ENCODE measurements at regions not wholly inside any gene's neighbourhood (a gene's known extent, or its start where the extent isn't known, plus 50 kb on each side); places are given as distances from the start of the nearest gene placed in this dataset.
"Not testable (repeated sequence)": the region's sequence is repeated elsewhere in the genome, so short reads cannot be mapped to it uniquely, and the experiment has no call there.

DNA sequence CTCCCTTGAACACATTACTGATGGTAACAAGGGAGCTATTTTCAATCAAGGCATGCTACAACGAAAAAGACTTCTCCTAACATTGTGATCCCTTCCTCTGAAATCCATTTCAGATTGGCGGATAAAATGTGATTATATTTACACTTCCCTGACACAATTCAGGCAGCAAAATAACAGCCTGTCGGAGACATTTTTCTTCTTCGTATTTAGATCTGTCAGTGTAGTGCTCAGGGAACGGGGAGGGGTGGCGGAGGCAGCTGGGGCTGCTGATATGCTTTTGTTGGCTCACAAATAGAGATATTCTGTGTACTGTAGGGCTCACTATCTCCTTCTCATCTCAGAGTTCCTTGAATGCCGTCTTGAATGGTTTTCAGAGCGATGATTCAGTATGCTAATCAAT is 1261.7 kb upstream of the AUTS2 start:
- DNase-seq = no peak

DNA sequence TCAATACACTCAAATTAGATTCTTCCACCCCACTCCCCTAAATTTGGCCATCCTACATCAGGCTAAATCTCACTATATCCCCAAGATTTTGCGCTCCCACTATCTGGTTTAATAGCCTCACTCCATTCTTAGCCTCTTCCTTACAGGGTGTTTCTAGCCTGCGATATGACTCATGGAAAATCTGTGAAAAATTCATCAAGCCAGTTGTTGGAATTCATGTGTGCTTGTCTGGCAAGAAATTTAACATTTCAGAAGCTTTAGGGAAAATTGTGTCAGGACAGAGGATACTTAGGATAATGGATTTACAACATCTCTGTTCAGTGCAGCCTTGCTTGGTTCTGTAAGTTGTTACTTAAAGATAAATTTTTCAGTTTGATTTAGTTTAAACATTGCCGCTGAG is 1249.9 kb upstream of the AUTS2 start:
- DNase-seq = no peak

- DNase-seq = no peak
Measured at GRCh38 chr7:68362745-68363518, 1235.3 kb upstream of the AUTS2 start.

GRCh38 chr7:68364886-68365625 is 1233.2 kb upstream of the AUTS2 start:
- DNase-seq = no peak

GRCh38 chr7:68371985-68372384 is 1226.3 kb upstream of the AUTS2 start:
- DNase-seq = no peak

GRCh38 chr7:68376131-68376661 is 1222.1 kb upstream of the AUTS2 start:
- no peak for DNase-seq

DNA sequence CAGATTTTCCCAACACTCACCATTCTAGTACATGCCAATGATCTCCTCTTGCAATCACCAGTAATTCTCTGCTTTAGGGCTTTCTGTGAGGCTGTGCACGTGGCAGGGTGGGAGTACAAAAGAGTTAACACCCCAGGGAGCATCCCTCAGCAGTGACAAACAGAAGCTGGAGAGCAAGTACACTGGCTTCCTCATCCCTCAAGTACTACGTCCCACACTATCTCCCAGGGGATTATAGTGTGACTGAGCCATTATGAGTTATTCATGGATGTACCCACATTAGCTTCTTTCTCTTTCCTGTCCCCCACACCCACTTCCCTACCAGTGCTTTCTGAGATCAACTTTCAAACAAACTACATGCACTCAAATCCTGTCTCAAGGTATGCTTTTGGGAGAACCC is 1216.5 kb upstream of the AUTS2 start:
- DNase-seq = no peak

GRCh38 chr7:68384581-68384980 is 1213.7 kb upstream of the AUTS2 start:
- no peak for DNase-seq

DNA sequence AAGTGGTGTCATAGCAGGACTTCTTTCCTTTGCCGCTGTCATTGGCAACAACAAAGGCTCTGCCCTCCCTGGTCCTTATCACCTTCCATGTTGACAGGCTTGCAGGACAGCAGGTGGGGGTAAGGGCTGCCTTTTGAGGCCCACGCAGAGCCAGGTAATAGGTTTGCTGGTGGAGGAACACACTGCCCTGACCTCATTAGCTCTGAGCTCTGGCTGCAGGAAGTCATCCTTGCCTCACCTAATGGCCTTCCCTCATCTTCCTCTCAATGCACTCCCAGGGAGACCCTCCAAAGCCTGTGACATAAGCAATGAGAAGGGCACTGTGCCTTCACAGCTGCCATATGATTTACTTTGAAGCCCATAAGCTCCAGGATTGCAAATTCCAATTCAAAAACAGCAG is 1205.2 kb upstream of the AUTS2 start:
- no peak for DNase-seq

DNA sequence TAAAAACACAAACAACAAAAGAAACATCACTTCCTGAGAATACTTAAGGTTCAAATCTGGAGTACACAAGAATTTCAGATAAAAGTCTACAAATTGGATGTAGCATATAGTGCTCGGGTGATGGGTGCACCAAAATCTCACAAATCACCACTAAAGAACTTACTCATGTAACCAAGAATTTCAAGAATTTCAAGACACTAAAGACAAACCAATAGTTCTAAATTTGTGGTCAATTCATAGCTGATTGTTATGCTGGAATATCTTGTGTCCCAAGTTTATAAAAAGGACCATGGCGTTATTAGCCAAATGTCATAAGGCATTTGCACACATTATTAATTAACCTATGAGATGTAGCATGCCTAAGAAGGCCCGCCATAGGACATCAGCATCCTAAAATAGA is 1204.1 kb upstream of the AUTS2 start:
- DNase-seq = no peak

DNA sequence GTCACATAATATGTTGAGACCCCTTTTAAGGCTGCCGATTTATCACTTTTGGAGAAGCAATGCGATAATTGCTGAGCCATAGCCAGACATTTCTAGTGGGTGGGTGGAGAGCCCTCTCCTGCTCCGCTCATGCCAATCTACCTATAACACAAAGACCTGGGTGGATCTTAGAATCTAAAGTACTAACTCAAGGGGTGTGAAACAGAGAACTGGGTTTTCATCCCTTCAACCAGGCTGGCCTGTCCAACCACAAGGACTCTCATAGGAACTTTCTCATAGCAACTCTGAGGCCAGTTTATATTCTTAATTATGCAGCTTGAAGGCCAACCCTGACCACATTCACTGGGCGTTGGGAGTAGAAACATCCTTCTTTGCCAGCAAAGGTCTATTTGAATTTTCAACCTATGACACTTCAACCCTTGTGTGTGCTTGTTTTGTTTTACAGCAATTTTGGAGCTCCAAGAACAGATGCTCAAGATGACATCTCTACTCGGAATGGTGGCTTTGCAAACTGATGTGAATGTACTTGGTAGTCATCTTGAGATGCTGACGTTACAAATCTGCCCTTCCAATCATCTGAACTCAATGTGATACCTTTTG is 1198.2 kb upstream of the AUTS2 start:
- DNase-seq = no peak

- DNase-seq = no peak
Measured at GRCh38 chr7:68400783-68401182, 1197.5 kb upstream of the AUTS2 start.

DNA sequence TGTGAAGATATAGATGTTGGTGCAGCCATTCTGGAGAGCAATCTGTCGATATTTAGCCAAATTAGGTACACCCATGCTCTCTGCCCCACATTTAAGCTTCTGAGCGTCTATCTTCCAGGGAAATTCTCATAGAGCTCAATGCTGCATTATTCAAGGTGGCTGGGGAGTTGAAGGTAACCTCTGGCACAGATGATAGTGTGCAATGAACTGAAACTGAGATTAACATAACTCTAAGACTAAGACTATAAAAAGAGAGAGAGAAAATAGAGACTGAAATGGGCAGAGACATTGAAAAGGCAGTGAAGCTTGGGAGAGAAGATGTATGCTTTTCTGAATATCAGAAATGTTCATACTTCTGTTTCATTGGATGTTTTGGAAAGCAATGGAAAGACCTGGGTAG is 1197.0 kb upstream of the AUTS2 start:
- DNase-seq = no peak

DNA sequence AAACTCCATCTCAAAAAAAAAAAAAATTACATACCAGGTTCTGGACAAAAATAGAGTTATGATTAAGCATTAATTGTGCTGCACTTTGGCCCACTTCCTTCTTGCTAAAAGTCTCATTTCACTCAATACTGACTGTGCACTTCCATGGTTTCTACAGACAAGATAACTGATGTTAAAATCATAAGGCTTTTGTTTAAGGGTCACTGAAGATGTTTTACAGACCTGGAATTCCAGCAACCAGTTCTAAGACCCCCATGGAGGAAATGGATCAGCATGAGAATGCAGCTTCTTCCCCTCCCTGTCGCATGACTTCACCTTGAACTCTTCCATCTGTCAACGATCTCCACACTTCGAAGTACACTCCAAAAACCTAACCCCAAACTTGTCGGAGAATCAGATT is 1191.8 kb upstream of the AUTS2 start:
- no peak for DNase-seq

- DNase-seq = no peak
Measured at GRCh38 chr7:68407460-68407859, 1190.8 kb upstream of the AUTS2 start.

DNA sequence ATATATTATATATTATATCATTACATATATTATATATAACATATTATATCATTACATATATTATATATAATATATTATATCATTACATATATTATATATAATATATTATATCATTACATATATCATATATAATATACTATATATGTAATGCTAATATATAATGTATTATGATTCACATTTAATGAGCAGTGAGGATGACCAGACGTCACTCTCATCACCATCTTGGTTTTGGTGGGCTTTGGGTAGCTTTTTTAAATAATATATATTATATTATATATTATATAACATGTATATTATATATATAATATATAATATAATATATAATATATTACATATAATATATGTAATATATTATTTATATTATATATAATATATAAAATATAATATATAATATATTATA is 1189.4 kb upstream of the AUTS2 start:
- DNase-seq = no peak

- DNase-seq = no peak
Measured at GRCh38 chr7:68409851-68410250, 1188.4 kb upstream of the AUTS2 start.

- not testable (repeated sequence) for DNase-seq
Measured at GRCh38 chr7:68410693-68411092, 1187.6 kb upstream of the AUTS2 start.

GRCh38 chr7:68411742-68412141 is 1186.5 kb upstream of the AUTS2 start:
- no peak for DNase-seq

DNA sequence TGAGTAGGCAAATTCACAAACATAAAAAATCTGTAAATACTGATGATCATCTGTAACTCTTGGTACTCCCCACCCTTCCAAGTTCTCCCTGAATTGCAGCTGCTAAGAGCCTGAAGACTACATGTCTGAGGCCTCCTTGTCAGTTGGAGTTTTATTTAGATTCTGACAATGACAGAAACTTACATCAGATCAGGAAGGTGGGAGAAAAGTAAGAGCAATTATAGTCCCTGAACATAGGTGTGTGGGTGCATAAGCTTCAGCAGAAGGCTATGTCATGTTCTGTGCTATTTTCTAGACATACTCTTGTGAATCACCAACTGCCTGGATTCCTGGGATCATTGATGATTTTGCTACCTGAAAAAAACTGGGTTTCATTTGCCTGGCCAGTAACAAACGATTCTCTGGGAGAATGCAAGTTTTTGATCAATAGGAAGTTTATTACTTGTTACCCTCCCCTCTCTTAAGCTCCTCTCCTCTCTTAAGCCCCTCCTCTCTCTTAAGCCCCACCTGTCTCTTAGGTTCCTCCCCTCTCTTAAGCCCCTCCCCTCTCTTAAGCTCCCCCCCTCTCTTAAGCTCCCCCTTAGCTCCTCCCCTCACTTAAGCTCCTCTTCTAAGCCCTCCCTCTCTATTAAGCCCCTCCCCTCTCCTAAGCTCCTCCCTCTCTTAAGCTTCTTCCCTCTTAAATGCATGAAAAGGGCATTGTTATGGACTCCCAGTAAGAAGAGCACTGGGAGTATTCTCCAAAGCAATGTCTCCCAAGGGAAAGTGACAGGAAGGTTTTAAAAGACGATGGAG is 1183.4 kb upstream of the AUTS2 start:
- DNase-seq = no peak

DNA sequence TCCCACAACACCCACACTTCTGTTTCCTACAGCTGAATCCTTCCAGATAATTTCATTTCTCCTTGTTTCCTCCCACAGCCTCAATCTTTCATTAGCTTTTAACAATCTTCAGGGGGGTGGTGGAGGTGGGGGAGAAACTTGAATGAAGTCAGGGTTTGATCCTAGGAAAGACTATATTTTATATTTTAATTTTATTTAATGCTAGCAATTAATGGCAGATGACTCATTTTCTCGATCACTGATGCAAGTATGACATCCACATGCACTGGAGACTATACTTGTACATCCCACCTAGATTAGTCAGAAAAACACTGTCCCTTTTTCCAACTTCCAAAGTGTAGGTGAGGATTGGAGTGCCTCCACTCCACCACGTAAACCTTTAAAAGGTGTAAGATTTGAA is 1181.3 kb upstream of the AUTS2 start:
- no peak for DNase-seq

DNA sequence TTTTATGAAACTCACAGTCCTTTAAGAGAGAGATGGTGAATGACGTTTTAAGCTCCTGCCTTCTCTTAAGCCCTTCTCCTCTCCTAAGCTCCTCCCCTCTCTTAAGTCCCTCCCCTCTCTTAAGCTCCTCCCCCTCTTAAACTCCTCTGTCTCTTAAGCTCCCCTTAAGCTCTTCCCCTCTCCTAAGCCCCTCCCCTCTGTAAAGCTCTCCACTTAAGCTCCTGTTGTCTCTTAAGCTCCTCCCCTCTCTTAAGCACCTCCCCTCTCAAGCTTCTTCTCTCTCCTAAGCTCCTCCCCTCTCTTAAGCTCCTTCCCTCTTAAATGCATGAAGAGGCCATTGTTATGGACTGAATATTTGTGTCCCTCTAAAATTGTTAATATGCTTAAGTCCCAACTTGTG is 1180.6 kb upstream of the AUTS2 start:
- no peak for DNase-seq
